HG03354 (cell line): ENCODE measurements at regions not wholly inside any gene's neighbourhood (a gene's known extent, or its start where the extent isn't known, plus 50 kb on each side); places are given as distances from the start of the nearest gene placed in this dataset.

Source experiments
- ATAC-seq: cut with Tn5 transposase; IDR thresholded peaks from one replicate; pipeline ENCODE4 v1.9.1; 2021; ENCODE audit warnings: mild to moderate bottlenecking; ENCODE audit not compliant: unreplicated experiment, poor library complexity, severe bottlenecking

DNA sequence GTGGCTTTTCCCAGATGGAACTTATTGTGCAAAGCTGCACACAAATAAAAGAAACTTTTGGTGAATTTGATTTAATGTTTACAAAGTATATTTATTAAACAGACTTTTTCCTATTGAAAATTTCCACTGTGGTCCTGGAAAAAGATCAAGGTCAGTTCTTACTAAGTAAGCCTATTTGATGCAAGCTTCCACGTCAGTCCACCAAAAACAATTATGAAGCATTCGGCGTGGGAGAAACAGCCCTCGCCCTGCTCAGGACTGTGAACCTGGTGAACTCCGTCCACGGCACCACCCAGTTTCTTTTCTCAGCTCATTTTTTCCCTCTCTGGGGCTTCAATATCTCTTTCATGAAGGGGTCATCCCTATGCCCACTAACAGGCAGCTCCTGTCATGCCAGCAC lies 149.8 kb downstream of the EFNB2 start:
- ATAC-seq: no peak

DNA sequence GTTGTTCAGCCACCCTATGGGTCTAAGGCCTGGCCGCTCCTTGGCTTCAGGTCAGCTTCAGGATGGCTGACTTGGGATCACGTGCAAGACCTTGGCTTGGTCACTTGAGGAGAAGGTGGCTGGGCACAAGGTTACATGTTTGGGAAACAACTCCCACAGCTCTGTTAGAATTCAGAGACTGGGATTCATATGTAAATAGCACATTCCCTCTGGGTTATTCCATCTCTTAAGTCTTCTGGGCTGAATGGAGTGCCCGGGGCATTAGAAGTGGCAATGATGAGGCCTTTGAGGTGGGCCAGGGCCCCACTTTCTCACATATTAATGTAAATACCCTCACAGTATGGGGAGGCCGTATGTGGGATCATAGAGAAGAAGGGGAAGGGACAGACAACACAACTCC lies 150.9 kb downstream of the EFNB2 start:
- no peak for ATAC-seq

DNA sequence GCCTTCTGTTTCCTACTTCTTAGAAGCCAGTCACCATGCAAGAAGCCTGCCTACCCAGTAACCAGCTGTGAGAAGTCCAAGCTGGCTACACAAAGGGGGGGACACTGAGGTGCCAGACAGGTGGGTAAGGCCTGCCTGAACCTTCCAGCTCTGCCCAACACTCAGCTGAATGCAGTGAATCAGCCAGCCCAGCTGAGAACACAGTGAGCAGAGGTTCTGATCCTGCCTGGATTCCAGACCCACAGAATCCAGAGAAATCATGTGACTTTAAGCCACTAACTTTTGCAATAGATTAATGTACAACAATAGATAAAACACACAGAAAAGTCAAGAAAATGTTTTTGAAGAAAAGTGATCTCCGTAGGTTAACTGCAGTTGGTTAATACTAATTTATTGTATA lies 151.7 kb downstream of the EFNB2 start:
- no peak for ATAC-seq

DNA sequence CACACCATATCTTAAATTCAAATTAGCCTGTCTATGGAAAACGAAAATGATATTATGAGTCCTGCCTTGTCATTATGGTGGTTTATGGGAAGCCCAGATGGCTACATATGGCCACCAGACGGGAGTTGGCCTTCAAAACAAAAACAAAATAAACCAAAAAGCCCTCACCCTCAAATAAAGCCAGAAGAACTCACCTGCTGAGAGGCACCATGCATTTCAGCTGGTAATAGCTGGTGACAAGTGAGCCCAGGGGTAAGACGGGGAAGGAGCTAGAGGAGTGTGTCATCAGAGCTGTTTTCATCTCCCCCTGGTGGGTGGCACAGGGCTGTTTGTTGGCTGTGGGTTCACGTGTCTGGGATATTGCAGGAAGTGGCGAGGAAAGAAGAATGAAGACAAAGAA lies 152.9 kb downstream of the EFNB2 start:
- ATAC-seq: no peak

DNA sequence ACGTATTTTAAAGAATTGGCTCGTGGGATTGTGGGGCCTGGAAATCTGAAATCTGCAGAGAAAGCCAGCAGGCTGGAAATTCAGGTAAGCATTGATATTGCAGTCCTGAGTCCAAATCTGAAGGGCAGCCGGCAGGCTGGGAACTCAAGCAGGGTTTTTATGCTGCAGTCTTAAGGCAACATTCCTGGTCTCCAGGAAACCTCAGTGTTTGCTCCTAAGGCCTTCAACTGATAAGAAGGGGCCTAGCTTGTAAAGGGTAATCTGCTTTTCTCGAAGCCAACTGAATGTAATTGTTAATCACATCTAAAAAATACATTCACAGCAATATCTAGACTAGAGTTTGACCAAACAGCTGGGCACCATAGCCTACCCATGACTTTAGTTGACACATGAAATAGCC lies 154.4 kb downstream of the EFNB2 start:
- no peak for ATAC-seq

DNA sequence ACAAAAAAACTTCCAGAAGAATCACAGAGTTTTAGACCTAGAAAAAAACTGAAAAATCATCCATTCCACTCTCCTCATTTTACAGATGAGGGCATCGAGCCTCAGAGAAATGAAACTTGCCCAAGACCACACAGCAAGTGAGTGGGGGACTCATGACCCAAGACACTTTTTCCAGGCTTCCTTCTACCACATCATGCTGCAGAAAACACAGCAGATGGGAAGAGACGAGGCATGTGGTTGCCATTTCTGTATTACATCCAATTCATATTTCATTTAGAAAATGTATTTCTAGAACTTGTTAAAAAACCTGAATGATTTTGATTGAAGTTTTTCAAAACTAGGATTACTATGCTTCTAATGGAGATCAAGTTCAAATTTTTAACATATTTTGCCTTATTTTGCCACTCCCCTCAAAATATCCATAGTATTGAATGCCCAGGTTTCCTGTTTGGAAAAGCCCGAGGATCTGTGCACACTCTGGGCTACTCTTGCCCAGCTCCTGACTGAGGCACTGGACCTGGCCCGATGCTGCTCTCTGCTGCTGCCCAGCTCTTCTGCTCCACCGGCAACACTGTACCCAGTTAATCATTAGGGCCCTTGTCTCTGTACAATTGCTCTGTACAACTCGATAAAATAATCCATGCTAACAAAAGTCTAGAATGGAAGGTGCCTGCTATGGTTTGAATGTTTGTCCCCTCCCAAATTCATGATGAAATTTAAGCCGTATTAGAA lies 157.4 kb downstream of the EFNB2 start:
- no peak for ATAC-seq

DNA sequence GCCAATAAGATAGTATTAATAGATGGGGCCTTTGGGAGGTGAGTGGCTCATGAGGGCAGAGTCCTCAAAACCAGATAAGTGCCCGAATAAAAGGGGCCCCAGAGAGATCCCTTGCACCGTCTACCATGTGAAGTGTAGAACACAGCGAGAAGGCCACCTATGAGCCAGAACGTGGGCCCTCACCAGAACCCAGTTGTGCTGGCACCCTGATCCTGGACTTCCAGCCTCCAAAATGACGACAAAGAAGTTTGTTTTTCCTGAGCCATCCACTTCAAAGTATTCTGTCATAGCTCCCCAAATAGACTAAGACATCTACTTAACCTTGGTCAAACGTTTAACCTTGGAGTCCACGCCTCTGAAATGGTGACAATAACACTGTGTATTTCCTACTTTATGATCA lies 158.1 kb downstream of the EFNB2 start:
- ATAC-seq: no peak

DNA sequence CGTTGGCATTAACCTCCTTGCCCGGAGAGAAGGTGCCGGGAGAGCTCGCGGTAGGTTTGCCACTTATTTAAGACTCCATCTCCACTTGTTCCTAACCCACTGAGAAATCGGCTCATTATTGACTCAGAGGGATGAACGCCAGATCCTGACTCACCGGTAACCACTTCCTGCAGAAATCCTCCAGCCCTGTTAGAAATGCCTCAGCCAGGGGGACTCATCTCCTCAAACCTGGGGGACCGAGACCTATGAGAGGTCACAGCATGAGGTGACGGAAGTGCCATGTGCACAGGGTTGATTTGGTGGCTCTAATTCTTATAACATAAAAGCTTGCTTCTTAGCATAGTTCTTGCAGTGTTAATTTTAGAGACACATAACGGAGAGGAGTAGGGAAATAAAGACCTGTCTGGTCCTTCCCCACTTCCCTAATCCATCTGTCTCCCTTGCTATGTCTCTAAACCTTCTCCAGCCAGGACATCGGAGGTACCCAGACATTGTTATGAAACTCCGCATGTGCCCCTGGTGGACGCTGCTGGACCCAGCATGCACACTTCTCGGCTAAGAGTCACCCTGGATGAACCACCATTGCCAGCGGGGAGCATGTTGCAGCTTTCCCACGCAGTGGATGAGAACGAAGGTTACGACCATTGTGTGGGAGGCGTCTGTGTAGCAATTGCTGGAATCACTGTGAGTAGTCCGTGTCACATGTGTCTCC lies 158.9 kb downstream of the EFNB2 start:
- no peak for ATAC-seq

DNA sequence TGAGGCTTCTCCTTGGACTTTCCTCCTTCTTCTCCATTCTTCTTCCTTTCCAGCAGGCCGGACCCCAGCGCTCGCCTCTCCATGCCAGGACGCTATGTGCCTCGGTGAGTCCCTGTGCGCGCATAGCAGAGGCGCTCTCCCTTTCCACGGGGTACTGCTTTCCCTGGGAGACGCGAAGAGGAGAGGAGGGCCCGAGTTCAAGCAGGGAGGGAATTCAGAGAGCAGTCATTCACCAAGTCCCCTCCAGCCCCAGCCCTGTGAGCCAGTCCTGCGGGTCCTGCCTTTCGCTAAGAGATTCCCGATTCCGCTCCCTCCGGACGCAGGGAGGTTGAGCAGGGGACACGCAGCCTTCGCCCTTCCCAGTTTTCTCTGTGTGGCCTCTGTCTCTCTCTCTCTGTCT lies 160.4 kb downstream of the EFNB2 start:
- no peak for ATAC-seq

DNA sequence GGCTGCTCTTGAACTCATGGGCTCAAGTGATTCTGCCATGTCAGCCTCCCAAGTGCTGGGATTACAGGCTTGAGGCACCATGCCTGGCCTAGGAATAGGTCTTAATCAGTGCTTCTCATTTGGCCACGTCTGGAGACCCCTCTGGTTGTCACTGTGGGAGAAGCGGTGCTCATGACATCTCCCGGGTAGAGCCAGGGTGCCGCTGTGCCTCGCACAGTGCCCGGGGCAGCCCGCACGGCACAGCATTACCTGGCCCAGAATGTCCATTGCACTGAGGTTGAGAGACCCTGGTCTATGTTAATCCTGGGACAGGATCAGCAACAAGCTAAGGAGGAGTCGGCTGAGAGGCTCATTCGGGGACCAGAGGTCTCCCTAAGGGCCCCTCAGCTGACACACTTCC lies 160.8 kb downstream of the EFNB2 start:
- no peak for ATAC-seq

DNA sequence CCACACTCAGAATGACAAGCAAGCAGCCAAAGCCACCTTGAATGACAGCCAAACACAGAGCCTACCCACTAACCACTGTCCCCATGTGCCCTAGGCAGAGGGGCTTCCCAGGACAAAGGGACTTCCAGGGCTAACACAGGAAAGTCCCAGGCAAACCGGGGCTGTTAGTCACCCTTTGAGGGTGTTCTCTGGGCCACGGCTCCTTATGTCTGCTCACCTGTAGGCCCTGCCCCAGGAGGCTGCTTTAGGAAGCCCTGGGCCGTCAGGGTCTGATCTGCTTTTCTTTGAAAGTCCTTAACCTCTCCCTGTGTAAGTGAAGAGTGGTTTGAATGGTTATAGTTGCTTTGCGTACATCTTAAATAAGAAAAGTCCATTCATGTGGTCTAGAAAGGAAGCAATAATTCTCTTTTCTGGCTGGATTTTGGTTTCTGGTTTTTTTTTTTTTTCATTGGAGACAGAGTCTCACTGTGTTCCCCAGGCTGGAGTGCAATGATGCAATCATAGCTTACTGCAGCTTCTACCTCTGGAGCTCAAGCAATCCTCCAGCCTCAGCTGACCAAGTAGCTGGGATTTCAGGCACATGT lies 161.4 kb downstream of the EFNB2 start:
- ATAC-seq: peak; percentile 71

DNA sequence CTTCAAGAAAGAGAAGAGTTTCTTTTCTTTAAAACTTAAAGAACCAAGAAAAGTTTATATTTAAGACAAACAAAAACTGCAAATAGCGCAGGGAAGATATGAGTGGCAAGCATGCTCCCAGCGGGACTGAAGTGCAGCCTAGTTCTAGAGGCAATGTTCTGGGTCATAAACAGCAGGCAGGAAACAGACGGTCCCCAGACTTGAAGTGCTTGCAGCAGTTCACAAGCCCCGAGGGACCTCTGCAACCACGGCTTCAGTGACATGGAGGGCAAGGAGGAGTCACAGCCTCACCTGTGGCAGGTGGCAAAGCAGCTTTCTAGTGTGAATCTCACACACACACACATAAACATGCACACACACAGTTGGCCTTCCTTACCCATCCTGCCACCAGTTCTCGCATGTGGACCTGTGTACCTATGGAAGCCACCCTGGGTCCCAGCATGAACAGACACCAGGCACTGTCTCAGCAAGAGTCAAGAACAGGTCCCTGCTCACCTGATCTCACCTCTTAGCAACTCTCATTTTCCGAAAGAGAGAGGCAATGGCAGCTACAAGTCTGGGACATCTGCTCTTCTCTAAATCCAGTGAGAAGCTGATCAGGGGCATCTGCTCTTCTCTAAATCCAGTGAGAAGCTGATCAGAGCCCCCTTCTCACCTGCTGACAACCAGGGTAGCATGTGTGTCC lies 162.0 kb downstream of the EFNB2 start:
- peak; percentile 72 for ATAC-seq

DNA sequence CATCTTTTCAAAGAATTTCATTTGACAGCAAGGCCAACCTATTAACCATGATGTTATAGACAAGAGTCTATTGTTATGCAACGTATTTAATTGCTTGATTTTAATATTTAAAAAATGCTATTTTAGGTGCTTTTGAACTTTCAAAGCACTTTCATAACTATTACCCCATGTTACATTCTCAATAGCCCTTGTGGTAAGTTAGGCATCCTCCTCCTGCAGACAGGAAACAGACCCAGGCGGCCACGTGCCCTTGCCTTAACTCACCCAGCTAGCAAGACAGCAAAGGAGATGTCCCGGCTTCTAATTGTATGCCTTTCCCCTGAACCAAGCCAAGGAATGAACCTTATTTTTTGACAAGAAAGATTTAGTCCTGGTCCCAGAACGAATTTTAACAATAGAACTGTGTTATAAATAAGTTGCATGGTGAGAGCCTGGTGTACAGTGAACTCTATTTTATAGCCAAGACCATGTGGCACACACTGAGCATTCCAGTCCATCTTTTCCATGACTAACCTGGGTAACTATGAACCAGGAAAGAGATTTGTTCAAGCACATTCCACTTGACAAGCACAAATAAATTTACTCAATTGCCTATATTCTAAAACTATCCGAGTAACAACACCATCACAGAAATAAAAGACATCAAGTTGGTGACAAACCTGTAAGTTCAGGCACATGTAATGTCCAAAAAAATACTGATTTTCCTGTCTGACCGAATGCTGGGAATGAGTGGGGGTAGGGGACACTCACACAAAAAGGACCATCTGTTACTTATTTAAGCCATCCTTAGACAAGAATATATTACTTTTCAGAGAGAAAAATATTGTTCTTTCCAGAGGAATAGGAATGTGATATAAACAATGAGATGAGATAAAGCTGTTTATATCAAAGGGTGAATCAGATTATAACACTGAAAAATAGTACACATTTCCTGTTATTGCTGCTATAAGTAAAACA lies 163.0 kb downstream of the EFNB2 start:
- peak; percentile 41 for ATAC-seq

DNA sequence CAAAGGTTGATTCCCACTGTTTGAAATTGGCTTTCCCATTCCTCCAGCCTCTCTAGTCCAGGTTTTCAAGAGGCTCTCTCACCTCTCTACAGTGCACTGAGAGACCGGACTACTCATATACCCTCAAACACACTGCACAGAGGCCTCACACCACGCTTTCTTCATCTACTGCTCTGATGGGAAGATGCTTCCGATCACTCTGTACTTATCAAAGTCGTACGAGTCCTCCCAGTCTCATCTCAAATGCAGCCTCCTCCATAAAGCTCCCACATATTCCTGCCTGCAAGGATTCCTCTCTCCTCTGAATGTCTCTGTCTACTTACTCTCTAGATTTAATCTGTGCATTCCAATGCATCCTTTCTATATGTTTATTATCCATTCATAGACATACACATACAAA lies 164.4 kb downstream of the EFNB2 start:
- ATAC-seq: no peak

DNA sequence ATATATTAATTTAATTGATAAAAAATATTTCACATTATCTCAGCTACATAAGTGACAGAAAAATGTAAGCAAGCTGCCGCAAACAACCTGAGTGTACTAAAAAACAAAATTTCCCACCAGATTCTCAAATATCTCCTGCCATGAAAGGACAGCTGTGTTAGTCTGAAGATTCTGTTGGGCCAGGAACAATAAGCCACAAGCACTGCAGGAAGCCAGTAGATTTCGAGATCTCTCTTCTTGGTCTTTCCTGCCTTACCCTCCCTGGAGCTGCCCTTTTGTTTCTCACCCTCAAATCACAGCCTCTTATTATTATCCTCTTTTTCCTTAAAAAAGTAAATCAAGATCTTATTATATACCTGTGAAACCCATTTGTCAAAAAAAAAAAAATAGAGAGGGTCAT lies 165.6 kb downstream of the EFNB2 start:
- no peak for ATAC-seq

DNA sequence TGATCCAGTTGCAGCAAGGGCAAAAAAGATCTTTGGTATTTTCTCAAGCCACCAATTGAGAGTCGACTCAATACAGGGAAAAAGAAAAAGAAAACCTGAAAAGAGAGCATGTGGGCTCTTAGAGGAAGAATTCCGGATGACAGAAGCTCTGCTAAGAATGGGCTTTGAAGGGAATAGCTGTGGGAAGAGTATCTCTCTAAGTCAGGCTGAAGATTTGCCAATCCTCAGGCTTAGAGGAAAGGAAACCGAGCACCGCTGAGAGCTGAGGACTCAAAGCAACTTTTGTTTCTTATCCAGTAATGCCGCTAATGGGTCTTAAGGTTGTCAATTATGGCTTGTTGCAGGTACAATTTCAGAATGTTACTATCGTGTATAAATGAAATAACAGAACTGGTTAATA lies 166.4 kb downstream of the EFNB2 start:
- no peak for ATAC-seq

DNA sequence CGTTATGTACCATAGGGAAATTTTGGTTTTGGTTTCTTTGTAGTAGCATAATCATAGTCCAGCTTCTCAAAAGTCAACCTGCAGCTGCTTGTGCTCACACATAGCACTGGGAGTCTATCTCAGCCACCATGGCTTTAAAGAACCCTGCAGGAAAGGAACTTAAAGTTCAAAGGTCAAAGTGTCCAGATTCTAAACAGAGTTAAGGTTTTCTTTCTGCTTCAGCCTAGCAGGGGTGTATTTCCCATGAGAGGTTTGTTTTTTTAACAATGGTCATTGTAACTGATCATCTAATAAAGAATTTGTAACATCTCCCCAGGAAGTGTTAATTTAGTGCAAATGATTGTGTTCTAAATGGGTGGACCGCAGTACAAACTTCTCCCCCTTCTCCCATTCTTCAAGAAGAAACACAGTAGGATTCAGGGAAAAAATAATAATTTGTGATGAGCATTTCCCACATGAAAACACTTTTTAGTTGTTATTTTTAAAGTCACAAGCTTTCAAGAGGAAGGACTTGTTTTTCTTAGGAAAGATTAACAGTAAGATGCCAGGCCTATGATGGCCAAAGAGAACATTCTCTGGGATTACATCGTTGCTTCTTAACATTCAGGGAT lies 168.0 kb downstream of the EFNB2 start:
- no peak for ATAC-seq

DNA sequence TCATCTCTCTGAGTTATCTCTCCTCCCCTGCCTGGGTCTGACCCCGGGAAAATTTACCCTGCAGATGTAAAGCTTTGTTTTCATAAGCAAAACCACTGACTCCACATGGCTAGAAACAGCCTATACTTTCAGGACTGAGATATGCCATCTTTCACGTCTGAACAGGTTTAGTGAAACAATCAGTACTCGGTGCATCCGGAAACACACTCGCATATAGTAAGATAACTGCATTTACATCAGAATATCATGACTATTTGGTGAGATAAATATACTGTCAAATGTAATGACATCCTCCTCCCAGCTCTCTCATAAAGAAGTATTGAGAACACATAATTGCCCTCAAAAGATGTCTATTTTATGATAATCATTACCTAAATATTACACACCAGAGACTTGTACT lies 172.8 kb downstream of the EFNB2 start:
- no peak for ATAC-seq

DNA sequence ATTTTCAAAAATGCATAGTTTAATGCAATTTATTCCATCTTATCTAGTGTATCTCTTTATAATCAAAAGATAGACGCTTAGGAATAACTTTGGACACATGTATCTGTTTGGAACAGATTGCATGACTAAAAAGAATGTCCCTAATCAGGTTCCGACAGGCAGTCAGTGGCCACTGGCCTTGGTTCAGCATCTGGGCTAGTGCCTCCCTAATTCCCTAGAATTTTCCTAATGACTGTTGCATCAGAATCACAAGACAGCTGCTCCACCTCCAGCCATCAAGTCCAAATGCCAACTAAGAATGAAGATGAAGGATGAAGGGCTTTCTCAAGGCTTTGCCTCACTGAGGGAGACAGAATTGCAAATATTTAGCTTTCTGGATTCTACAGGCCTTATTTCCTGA lies 173.8 kb downstream of the EFNB2 start:
- ATAC-seq: no peak
